Adrenal gland (tissue), 9 donors: ENCODE measurements at regions not wholly inside any gene's neighbourhood (a gene's known extent, or its start where the extent isn't known, plus 50 kb on each side); places are given as distances from the start of the nearest gene placed in this dataset.

ENCODE experiments used
- DNase-seq, 7 donors: peaks; one replicate each; pipeline ENCODE4 v3.0.0-alpha.2; 2019 to 2020
- H3K27ac ChIP-seq, 5 donors: fragments of 200-600 bp; sonication (generic) in 4 of 5; 1 replicate in 3 of 5; 2 replicates in 2 of 5; pipeline versions ENCODE4 v1.5.1 to v1.8.0; 2016 to 2020; ENCODE audit warnings: mild to moderate bottlenecking in 1 of 5
- H3K27me3 ChIP-seq: fragments of 200-600 bp; 2 replicates; pipeline ENCODE4 v1.8.0; 2021
- H3K36me3 ChIP-seq, 2 donors: fragments of 200-600 bp; replicated peaks in 1 of 2; 1 replicate in 1 of 2; 2 replicates in 1 of 2; pipeline versions ENCODE4 v1.5.1 to v1.8.0; 2018 to 2022
- H3K4me1 ChIP-seq, 2 donors: fragments of 200-600 bp; replicated peaks in 1 of 2; 1 replicate in 1 of 2; 2 replicates in 1 of 2; pipeline versions ENCODE4 v1.5.1 to v1.8.0; 2018 to 2021
- H3K4me3 ChIP-seq, 4 donors: fragments of 200-600 bp; sonication (generic) in 3 of 4; one replicate each; pipeline ENCODE4 v1.5.1; 2016 to 2018
- H3K9me3 ChIP-seq, 3 donors: fragments of 200-600 bp; sonication (generic) in 1 of 3; replicated peaks in 1 of 3; 1 replicate in 2 of 3; 2 replicates in 1 of 3; pipeline versions ENCODE4 v1.5.1 to v1.8.0; 2016 to 2021
- CTCF ChIP-seq, 6 experiments: fragments of 450-650 bp in 4 of 6; fragments of 200-600 bp in 2 of 6; sonication (generic) in 1 of 6; IDR thresholded peaks; 1 replicate in 5 of 6; 2 replicates in 1 of 6; pipeline versions ENCODE4 v1.5.1 to v1.8.0; 2016 to 2021; ENCODE audit warnings: antibody characterized with exemption in 6 of 6, mild to moderate bottlenecking in 2 of 6, moderate library complexity in 1 of 6
- POLR2A ChIP-seq, 2 donors: fragments of 450-650 bp; IDR thresholded peaks; one replicate each; pipeline ENCODE4 v1.6.1; 2017; ENCODE audit warnings: antibody characterized with exemption in 2 of 2, mild to moderate bottlenecking in 2 of 2, moderate library complexity in 1 of 2
- WGBS, 4 donors: extraction: QIAGEN DNeasy Blood & Tissue Kit in 2 of 4; methylation state at CpG; one replicate each; pipeline versions ENCODE4 v1.1.5 to v1.1.7; 2013 to 2017; 5-methylcytosine and 5-hydroxymethylcytosine counted together
- intact Hi-C, 2 donors: fragments of 100-400 bp; cut with DNase I; formaldehyde crosslinking; loops; one replicate each; pipeline versions ENCODE4 v1.14.1 to v1.15.0; 2022 to 2023
- donor health status: healthy with polysubstance abuse.
- donor health status: Bipolar disorder and iron deficiency.
- donor health status: DM: yes; HTN: yes; CAD: no.
- donor health status: DM: no; HTN: no; CAD: no.
- donor health status: DM: no; HTN: no; CAD: no.

DNA sequence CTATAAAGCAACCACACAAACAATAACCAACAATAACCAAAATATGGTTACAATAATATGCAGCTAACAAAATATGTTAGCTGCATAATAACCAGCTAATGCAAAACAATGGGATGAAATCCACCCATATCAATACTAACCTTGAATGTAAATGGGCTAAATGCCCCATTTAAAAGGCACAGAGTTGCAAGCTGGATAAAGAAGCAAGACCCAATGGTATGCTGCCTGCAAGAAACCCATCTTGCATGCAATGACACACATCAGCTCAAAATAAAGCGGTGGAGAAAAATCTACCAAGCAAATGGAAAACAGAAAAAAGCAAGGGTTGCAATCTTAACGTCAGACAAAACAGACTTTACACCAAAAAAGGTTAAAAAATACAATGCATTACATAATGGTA is 316.5 kb upstream of the NR5A2 start:
- H3K4me3 ChIP-seq = no peak overlapping the region
- intact Hi-C loops = no loop called here
- 73 to 84% (median 79%) methylated on average over 2 of the region's 2 CpGs for WGBS, 4 donors

DNA sequence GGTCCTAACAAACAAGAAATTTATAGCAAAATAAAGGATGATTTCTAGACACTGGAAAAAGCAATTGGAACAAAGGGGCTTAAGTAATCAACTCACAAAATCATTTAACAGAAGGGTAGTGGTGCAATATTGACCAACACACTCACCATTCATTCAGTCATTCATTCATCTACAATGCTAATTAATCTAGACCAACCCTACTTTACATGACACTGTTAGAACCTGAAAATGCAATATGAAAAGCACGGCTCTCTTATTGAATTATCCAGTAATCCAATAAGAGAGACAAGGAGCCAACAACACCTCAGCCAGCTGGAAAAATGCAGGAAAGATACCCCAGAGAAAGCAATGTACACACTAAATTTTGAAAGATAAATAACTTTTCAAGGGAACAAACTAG is 310.8 kb upstream of the NR5A2 start:
- no peak for TF ChIP-seq CTCF (IDR thresholded peaks at IDR 0.05)
- no peak for TF ChIP-seq POLR2A (IDR thresholded peaks at IDR 0.05)
- no peaks in the 10 kb centered on the region for H3K9me3 ChIP-seq

More for the DNA sequence above, 316.5 kb upstream of the NR5A2 start:
- H3K27me3 ChIP-seq = no peaks in the 10 kb centered on the region
- no peak for DNase-seq
- H3K4me1 ChIP-seq = no peaks in the 10 kb centered on the region
- no peaks in the 10 kb centered on the region for H3K9me3 ChIP-seq
- no peak overlapping the region for H3K27ac ChIP-seq
- TF ChIP-seq CTCF (IDR thresholded peaks at IDR 0.05) (no peak), POLR2A (IDR thresholded peaks at IDR 0.05) (no peak)
- no peaks in the 10 kb centered on the region for H3K36me3 ChIP-seq

GRCh38 chr1:199719156-199719842 is 308.2 kb upstream of the NR5A2 start:
- Histone ChIP-seq H3K27me3 (no peaks in the 10 kb centered on the region), H3K27ac (no peak overlapping the region), H3K9me3 (no peaks in the 10 kb centered on the region), H3K36me3 (no peaks in the 10 kb centered on the region), H3K4me3 (no peak overlapping the region), H3K4me1 (no peaks in the 10 kb centered on the region)
- 55 to 72% (median 69%) methylated on average over 3 of the region's 3 CpGs for WGBS, 4 donors
- intact Hi-C loops = no loop called here
- TF ChIP-seq POLR2A (IDR thresholded peaks at IDR 0.05) (no peak), CTCF (IDR thresholded peaks at IDR 0.05) (no peak)
- DNase-seq = no peak

More for the DNA sequence above, 310.8 kb upstream of the NR5A2 start:
- 79 to 94% (median 84%) methylated on average over 1 of the region's 1 CpG for WGBS, 4 donors
- intact Hi-C loops = no loop called here
- no peaks in the 10 kb centered on the region for H3K4me1 ChIP-seq
- no peak overlapping the region for H3K27ac ChIP-seq
- H3K36me3 ChIP-seq = no peaks in the 10 kb centered on the region
- H3K4me3 ChIP-seq = no peak overlapping the region
- H3K27me3 ChIP-seq = no peaks in the 10 kb centered on the region
- DNase-seq = no peak

DNA sequence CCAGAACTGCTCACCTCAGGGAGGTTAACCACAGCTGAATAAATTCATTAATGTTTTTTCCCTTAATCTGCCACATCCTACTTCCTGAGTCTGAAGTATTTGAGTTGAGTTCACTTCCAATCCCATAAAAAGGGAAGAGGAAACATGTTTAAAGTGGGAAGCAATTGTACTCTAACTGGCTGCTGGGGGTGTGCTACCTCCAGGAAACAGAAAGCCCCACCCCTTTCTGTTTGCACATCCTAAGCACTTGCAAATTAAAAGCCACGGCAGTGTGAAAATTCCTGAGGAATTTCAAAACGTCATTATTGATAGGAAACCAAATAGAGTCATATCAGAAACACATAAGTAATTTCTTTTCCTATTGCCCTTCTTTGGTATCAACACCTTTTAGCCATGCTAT is 307.0 kb upstream of the NR5A2 start:
- H3K27ac ChIP-seq = no peak overlapping the region
- H3K9me3 ChIP-seq = no peaks in the 10 kb centered on the region
- TF ChIP-seq POLR2A (IDR thresholded peaks at IDR 0.05) (no peak), CTCF (IDR thresholded peaks at IDR 0.05) (no peak)
- H3K4me1 ChIP-seq = no peaks in the 10 kb centered on the region
- H3K27me3 ChIP-seq = no peaks in the 10 kb centered on the region
- no peaks in the 10 kb centered on the region for H3K36me3 ChIP-seq
- no peak for DNase-seq
- WGBS, 4 donors = 3 to 30% (median 5%) methylated on average over 2 of the region's 2 CpGs
- no peak overlapping the region for H3K4me3 ChIP-seq
- intact Hi-C loops = no loop called here
